ENCODE measurements at regions not wholly inside any gene's neighbourhood (a gene's known extent, or its start where the extent isn't known, plus 50 kb on each side); places are given as distances from the start of the nearest gene placed in this dataset.

GRCh38 chr7:41319581-41319980 is 383.3 kb downstream of the INHBA start:
- TF ChIP-seq POLR2A (IDR thresholded peaks at IDR 0.05; ENCODE audit: low read depth, low read length) (no peak), POLR2AphosphoS5 (IDR thresholded peaks at IDR 0.05; ENCODE audit: low read depth, low read length) (no peak)
